OCI-LY7 (cell line): ENCODE measurements at regions not wholly inside any gene's neighbourhood (a gene's known extent, or its start where the extent isn't known, plus 50 kb on each side); places are given as distances from the start of the nearest gene placed in this dataset.
"Not testable (repeated sequence)": the region's sequence is repeated elsewhere in the genome, so short reads cannot be mapped to it uniquely, and the experiment has no call there.

Source experiments
- BruUV-seq: library from RNA; stranded (reverse); fragments of 400-500 nt; replicated peaks from 2 replicates; lab custom pipeline; 2021; lab: Mats Ljungman, UMichigan
- CTCF ChIA-PET: fragments of 300-600 bp; sonication (Branson Sonifier 250); formaldehyde crosslinking; loops from one replicate; lab custom pipeline; 2022; ENCODE audit warnings: antibody characterized with exemption; ENCODE audit not compliant: unreplicated experiment; lab: Charles Lee
- POLR2A ChIA-PET: fragments of 300-600 bp; sonication (Branson Sonifier 250); formaldehyde crosslinking; loops from one replicate; lab custom pipeline; 2022; ENCODE audit warnings: antibody characterized with exemption; lab: Charles Lee
- DNase-seq: peaks from one replicate; pipeline ENCODE4 v3.0.0-alpha.2; 2015; ENCODE audit warnings: low spot score
- H2AFZ ChIP-seq: fragments of 200-600 bp; sonication (generic), shearing (Covaris generic); 2 replicates; pipeline ENCODE4 v1.6.1; 2014; ENCODE audit warnings: mild to moderate bottlenecking, antibody characterized with exemption, low read length, moderate library complexity
- H3K27ac ChIP-seq: fragments of 200-600 bp; sonication (generic); 2 replicates; pipeline ENCODE4 v1.5.1; 2014; ENCODE audit warnings: mixed run types, low read depth, mild to moderate bottlenecking, moderate library complexity, low read length, inconsistent platforms; ENCODE audit not compliant: poor library complexity, severe bottlenecking
- H3K36me3 ChIP-seq: fragments of 200-600 bp; sonication (generic); 2 replicates; pipeline ENCODE4 v1.6.1; 2014; ENCODE audit warnings: mild to moderate bottlenecking, antibody characterized with exemption, low read length, moderate library complexity, mixed read lengths; ENCODE audit not compliant: insufficient read depth
- H3K4me1 ChIP-seq: fragments of 200-600 bp; sonication (generic); 2 replicates; pipeline ENCODE4 v1.5.1; 2014; ENCODE audit warnings: mild to moderate bottlenecking, low read length; ENCODE audit not compliant: insufficient read depth, poor library complexity, severe bottlenecking
- H3K4me2 ChIP-seq: fragments of 200-600 bp; sonication (generic); 2 replicates; pipeline ENCODE4 v1.6.1; 2014; ENCODE audit warnings: mild to moderate bottlenecking, low read length
- H3K4me3 ChIP-seq: fragments of 200-600 bp; sonication (generic); 2 replicates; pipeline ENCODE4 v1.5.1; 2014; ENCODE audit warnings: mild to moderate bottlenecking, low read depth, low read length; ENCODE audit not compliant: poor library complexity, severe bottlenecking
- H3K79me2 ChIP-seq: fragments of 200-600 bp; sonication (generic); 2 replicates; pipeline ENCODE4 v1.6.1; 2016; ENCODE audit warnings: low read depth, mild to moderate bottlenecking, low read length, moderate library complexity, mixed read lengths; ENCODE audit not compliant: insufficient read depth
- H3K9me2 ChIP-seq: fragments of 200-600 bp; sonication (generic); 2 replicates; pipeline ENCODE4 v1.6.1; 2016; ENCODE audit warnings: mild to moderate bottlenecking, low read length, mixed read lengths; ENCODE audit not compliant: insufficient read depth
- H3K9me3 ChIP-seq: fragments of 200-600 bp; sonication (generic); 2 replicates; pipeline ENCODE4 v1.6.1; 2014; ENCODE audit warnings: mild to moderate bottlenecking, mixed run types, low read length, mixed read lengths
- H4K20me1 ChIP-seq: fragments of 200-600 bp; sonication (generic); 2 replicates; pipeline ENCODE4 v1.6.1; 2014; ENCODE audit warnings: mild to moderate bottlenecking, antibody characterized with exemption, low read length, moderate library complexity, mixed read lengths; ENCODE audit not compliant: insufficient read depth
- CTCF ChIP-seq: fragments of 200-600 bp; sonication (generic); conservative IDR thresholded peaks from 2 replicates; pipeline ENCODE4 v1.5.1; 2014; ENCODE audit warnings: mild to moderate bottlenecking, antibody characterized with exemption, low read length, moderate library complexity, mixed read lengths
- EZH2phosphoT487 ChIP-seq: fragments of 200-600 bp; sonication (generic); IDR thresholded peaks from 2 replicates; pipeline ENCODE4 v1.6.1; 2018; ENCODE audit warnings: low read depth, borderline replicate concordance, mild to moderate bottlenecking, mixed run types, antibody characterized with exemption, low read length, moderate library complexity, mixed read lengths
- intact Hi-C: fragments of 100-400 bp; cut with micrococcal nuclease; formaldehyde crosslinking; loops from one replicate; pipeline ENCODE4 v1.10.0; 2022; ENCODE audit not compliant: unreplicated experiment

GRCh38 chrX:39067866-39068265 lies 266.6 kb downstream of the MID1IP1 start:
- DNase-seq: no peak
- H3K36me3 ChIP-seq: no peaks in the 10 kb centered on the region
- BruUV-seq: no TSS peak
- H3K4me3 ChIP-seq: no peak overlapping the region
- no peaks in the 10 kb centered on the region for H3K79me2 ChIP-seq
- no peaks in the 10 kb centered on the region for H3K9me3 ChIP-seq
- ChIA-PET CTCF (no interaction called here), POLR2A (no interaction called here)
- H3K9me2 ChIP-seq: no peaks in the 10 kb centered on the region
- H3K4me1 ChIP-seq: no peaks in the 10 kb centered on the region
- no peak overlapping the region for H2AFZ ChIP-seq
- H3K4me2 ChIP-seq: no peak overlapping the region
- no peaks in the 10 kb centered on the region for H4K20me1 ChIP-seq
- intact Hi-C loops: no loop called here
- TF ChIP-seq CTCF (no peak), EZH2phosphoT487 (no peak)
- no peak overlapping the region for H3K27ac ChIP-seq

GRCh38 chrX:39068634-39069033 lies 267.4 kb downstream of the MID1IP1 start:
- POLR2A ChIA-PET: interaction anchor here (0.6 kb wide), 1 partner anchor 75 kb away, joined by 4 read pairs; no protein-coding TSS in a partner anchor
- not testable (repeated sequence) for BruUV-seq

GRCh38 chrX:39070009-39070408 lies 268.8 kb downstream of the MID1IP1 start:
- Histone ChIP-seq H3K36me3 (no peaks in the 10 kb centered on the region), H3K4me3 (no peak overlapping the region), H3K4me1 (no peaks in the 10 kb centered on the region), H3K79me2 (no peaks in the 10 kb centered on the region), H3K9me2 (no peaks in the 10 kb centered on the region), H2AFZ (no peak overlapping the region), H3K27ac (no peak overlapping the region), H4K20me1 (no peaks in the 10 kb centered on the region), H3K4me2 (no peak overlapping the region), H3K9me3 (no peaks in the 10 kb centered on the region)
- POLR2A ChIA-PET: no interaction called here
- TF ChIP-seq EZH2phosphoT487 (no peak), CTCF (no peak)
- intact Hi-C loops: no loop called here
- CTCF ChIA-PET: no interaction called here
- no TSS peak for BruUV-seq
- DNase-seq: no peak

More at GRCh38 chrX:39068634-39069033, 267.4 kb downstream of the MID1IP1 start:
- H3K27ac ChIP-seq, H4K20me1 ChIP-seq, H3K9me2 ChIP-seq, DNase-seq, H2AFZ ChIP-seq, H3K4me1 ChIP-seq, H3K4me3 ChIP-seq, H3K36me3 ChIP-seq, CTCF ChIA-PET, H3K4me2 ChIP-seq, intact Hi-C loops, H3K9me3 ChIP-seq, H3K79me2 ChIP-seq: not testable (repeated sequence)
